SH-SY5Y (cell line): ENCODE measurements at regions not wholly inside any gene's neighbourhood (a gene's known extent, or its start where the extent isn't known, plus 50 kb on each side); places are given as distances from the start of the nearest gene placed in this dataset.

Source experiments
- GATA2 ChIP-seq: IDR thresholded peaks from 2 replicates; pipeline ENCODE4 v1.6.1; 2011; ENCODE audit warnings: mild to moderate bottlenecking, low read depth, low read length
- GATA3 ChIP-seq: IDR thresholded peaks from 2 replicates; pipeline ENCODE4 v1.6.1; 2011; ENCODE audit warnings: low read depth, mild to moderate bottlenecking, low read length, moderate library complexity

GRCh38 chr3:76500746-76501275 is 539.1 kb upstream of the ROBO2 start:
- TF ChIP-seq GATA3 (no peak), GATA2 (no peak)

GRCh38 chr3:76501315-76501714 is 538.6 kb upstream of the ROBO2 start:
- TF ChIP-seq GATA3 (no peak), GATA2 (no peak)

- TF ChIP-seq GATA2 = no peak
- TF ChIP-seq GATA3 = no peak
These were observed 537.8 kb upstream of the ROBO2 start for GRCh38 chr3:76502076-76502475.

- no peak for TF ChIP-seq GATA3
These were observed 534.6 kb upstream of the ROBO2 start for GRCh38 chr3:76505202-76505845.

GRCh38 chr3:76509179-76509830 is 530.6 kb upstream of the ROBO2 start:
- no peak for TF ChIP-seq GATA3
- no peak for TF ChIP-seq GATA2

- TF ChIP-seq GATA2 (no peak), GATA3 (no peak)
These were observed 525.1 kb upstream of the ROBO2 start for GRCh38 chr3:76514836-76515235.

- TF ChIP-seq GATA2 = no peak
- TF ChIP-seq GATA3 = no peak
These were observed 516.6 kb upstream of the ROBO2 start for GRCh38 chr3:76523337-76523736.

- TF ChIP-seq GATA3 = no peak
- TF ChIP-seq GATA2 = no peak
These were observed 514.2 kb upstream of the ROBO2 start for GRCh38 chr3:76525726-76526125.

- no peak for TF ChIP-seq GATA2
- no peak for TF ChIP-seq GATA3
These were observed 512.1 kb upstream of the ROBO2 start for GRCh38 chr3:76527773-76528172.

GRCh38 chr3:76532158-76532822 is 507.6 kb upstream of the ROBO2 start:
- TF ChIP-seq GATA3 (no peak), GATA2 (no peak)

GRCh38 chr3:76547674-76548073 is 492.2 kb upstream of the ROBO2 start:
- TF ChIP-seq GATA3 = peak; percentile 67; the same call in 1 of the 2 replicates
- no peak for TF ChIP-seq GATA2

GRCh38 chr3:76550522-76551201 is 489.2 kb upstream of the ROBO2 start:
- TF ChIP-seq GATA2 = no peak
- TF ChIP-seq GATA3 = no peak

GRCh38 chr3:76551739-76552138 is 488.2 kb upstream of the ROBO2 start:
- TF ChIP-seq GATA3 (no peak), GATA2 (no peak)

GRCh38 chr3:76552653-76553052 is 487.2 kb upstream of the ROBO2 start:
- no peak for TF ChIP-seq GATA2
- no peak for TF ChIP-seq GATA3
